ENCODE measurements at regions not wholly inside any gene's neighbourhood (a gene's known extent, or its start where the extent isn't known, plus 50 kb on each side); places are given as distances from the start of the nearest gene placed in this dataset.
A peak's percentile ranks its signal among the peaks of the same experiment; 100 is the strongest.

GRCh38 chr4:104416725-104417356, 77.9 kb downstream of the CXXC4 start:
- Mint-ChIP-seq H3K27ac (peak overlapping the region; percentile 27 to 96 (median 27); a peak in 5 of 7 replicates), H3K36me3 (ENCODE audit: insufficient read depth in 1 of 3, low read depth in 3 of 3) (no peaks in the 10 kb centered on the region), H3K4me1 (peaks cover 30 to 31% of the 10 kb centered on the region in 2 experiments), H3K4me3 (no peak overlapping the region), H3K9me3 (no peaks in the 10 kb centered on the region), H3K27me3 (ENCODE audit: low read depth) (no peaks in the 10 kb centered on the region)
- Histone ChIP-seq H3K27ac (ENCODE audit: insufficient read length, low read depth, low read length) (no peak overlapping the region), H3K18ac (ENCODE audit: insufficient read length, low read depth, low read length) (no peak overlapping the region), H4K91ac (ENCODE audit: insufficient read length, low read depth, low read length) (no peak overlapping the region), H3K56ac (ENCODE audit: insufficient read length, low read depth, low read length) (no peak overlapping the region), H3T11ph (ENCODE audit: low read length) (no peak overlapping the region), H2AFZ (ENCODE audit: low read length) (no peak overlapping the region), H3K9ac (ENCODE audit: extremely low read depth, insufficient read length, low read length) (no peak overlapping the region), H3K23me2 (ENCODE audit: insufficient read length, low read depth, low read length, poor library complexity, severe bottlenecking) (peaks cover 3% of the 10 kb centered on the region), H2BK15ac (ENCODE audit: low read depth, low read length) (no peak overlapping the region), H2BK5ac (ENCODE audit: insufficient read length, low read length) (no peak overlapping the region), H2AK5ac (ENCODE audit: insufficient read length, low read length) (no peak overlapping the region), H2BK20ac (ENCODE audit: low read depth, low read length, poor library complexity, severe bottlenecking) (no peak overlapping the region), H3K27me3 (ENCODE audit: insufficient read depth, low read length) (no peaks in the 10 kb centered on the region), H2BK120ac (ENCODE audit: low read depth, low read length, poor library complexity, severe bottlenecking) (no peak overlapping the region), H3K23ac (ENCODE audit: insufficient read length, low read depth, low read length) (no peak overlapping the region), H3K79me1 (ENCODE audit: insufficient read depth, low read depth, low read length, poor library complexity, severe bottlenecking) (no peaks in the 10 kb centered on the region), H3K4me1 (ENCODE audit: insufficient read depth, low read length) (peaks cover 7% of the 10 kb centered on the region), H4K5ac (ENCODE audit: insufficient read length, low read depth, low read length) (no peak overlapping the region), H3K14ac (ENCODE audit: insufficient read depth, low read length) (no peak overlapping the region), H3K4me2 (ENCODE audit: insufficient read depth, insufficient read length, low read length) (no peak overlapping the region), H4K20me1 (ENCODE audit: control insufficient read depth, insufficient read depth, insufficient read length) (no peaks in the 10 kb centered on the region), H3K79me2 (ENCODE audit: insufficient read depth, low read length) (no peaks in the 10 kb centered on the region), H2BK12ac (ENCODE audit: insufficient read length, low read depth, low read length) (no peak overlapping the region), H3K4ac (ENCODE audit: low read depth, low read length) (no peak overlapping the region), H4K8ac (replicated peaks; ENCODE audit: insufficient read length, low read depth, low read length) (no peak overlapping the region), H3K9me3 (ENCODE audit: control insufficient read depth, low read depth, low read length) (no peaks in the 10 kb centered on the region)
- DNase-seq = peak; percentile 41
- TF ChIP-seq, protein P1, sequence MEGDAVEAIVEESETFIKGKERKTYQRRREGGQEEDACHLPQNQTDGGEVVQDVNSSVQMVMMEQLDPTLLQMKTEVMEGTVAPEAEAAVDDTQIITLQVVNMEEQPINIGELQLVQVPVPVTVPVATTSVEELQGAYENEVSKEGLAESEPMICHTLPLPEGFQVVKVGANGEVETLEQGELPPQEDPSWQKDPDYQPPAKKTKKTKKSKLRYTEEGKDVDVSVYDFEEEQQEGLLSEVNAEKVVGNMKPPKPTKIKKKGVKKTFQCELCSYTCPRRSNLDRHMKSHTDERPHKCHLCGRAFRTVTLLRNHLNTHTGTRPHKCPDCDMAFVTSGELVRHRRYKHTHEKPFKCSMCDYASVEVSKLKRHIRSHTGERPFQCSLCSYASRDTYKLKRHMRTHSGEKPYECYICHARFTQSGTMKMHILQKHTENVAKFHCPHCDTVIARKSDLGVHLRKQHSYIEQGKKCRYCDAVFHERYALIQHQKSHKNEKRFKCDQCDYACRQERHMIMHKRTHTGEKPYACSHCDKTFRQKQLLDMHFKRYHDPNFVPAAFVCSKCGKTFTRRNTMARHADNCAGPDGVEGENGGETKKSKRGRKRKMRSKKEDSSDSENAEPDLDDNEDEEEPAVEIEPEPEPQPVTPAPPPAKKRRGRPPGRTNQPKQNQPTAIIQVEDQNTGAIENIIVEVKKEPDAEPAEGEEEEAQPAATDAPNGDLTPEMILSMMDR (conservative IDR thresholded peaks at IDR 0.05) = no peak; the same call in 2 of the 3 replicates

Data from H9 (cell line).